GM20000 (cell line): ENCODE measurements at regions not wholly inside any gene's neighbourhood (a gene's known extent, or its start where the extent isn't known, plus 50 kb on each side); places are given as distances from the start of the nearest gene placed in this dataset.
"Not testable (repeated sequence)": the region's sequence is repeated elsewhere in the genome, so short reads cannot be mapped to it uniquely, and the experiment has no call there.

ENCODE experiments used
- DNase-seq: peaks from one replicate; pipeline ENCODE4 v3.0.0; 2012; ENCODE audit warnings: low spot score
- CTCF ChIP-seq: IDR thresholded peaks from 2 replicates; pipeline ENCODE4 v1.5.1; 2012; ENCODE audit warnings: mild to moderate bottlenecking, control low read depth; ENCODE audit errors: extremely low read depth, missing control alignments

DNA sequence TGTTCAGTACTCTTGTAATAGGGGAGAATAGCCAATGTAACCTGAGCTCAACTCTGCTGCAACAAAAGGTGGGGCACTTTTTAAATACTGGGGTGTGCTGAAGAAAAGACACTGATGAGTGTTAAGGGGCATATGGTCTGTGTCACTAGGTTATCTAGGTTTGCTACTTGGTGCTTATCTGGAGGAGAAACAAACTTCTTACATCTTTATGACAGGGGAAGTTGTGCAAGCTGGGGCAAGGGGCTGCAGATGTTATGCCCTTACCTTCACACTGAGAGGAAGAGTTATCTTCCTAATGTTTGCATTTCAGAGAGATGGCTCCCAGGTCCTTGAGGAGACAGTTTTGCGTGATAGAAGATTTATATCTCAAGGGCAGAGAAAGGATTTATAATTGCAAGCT, 90.9 kb upstream of the PKP2 start:
- TF ChIP-seq CTCF, result no peak
- DNase-seq, result no peak

- no peak for DNase-seq
- TF ChIP-seq CTCF, result no peak
Observed at GRCh38 chr12:32983968-32984367, 87.4 kb upstream of the PKP2 start.

DNA sequence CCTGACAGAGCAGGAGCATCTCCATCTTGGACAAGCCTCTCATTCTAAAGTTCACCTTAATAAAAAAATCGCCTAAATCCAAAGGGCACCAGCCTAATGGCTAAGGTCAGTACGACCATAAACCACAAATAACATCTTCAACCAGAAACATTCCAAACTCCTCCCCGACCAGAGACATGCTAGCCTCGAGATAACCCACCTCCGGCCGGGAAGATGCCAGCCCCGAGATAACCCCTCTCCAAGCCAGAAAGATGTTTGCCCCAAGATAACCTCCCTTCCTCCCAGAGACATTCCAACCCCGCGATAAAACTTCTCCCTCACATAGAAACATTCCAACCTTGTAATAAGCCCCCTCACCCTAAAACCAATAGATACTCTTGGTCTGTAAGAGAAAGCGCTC, 86.8 kb upstream of the PKP2 start:
- no peak for DNase-seq
- TF ChIP-seq CTCF, result no peak

DNA sequence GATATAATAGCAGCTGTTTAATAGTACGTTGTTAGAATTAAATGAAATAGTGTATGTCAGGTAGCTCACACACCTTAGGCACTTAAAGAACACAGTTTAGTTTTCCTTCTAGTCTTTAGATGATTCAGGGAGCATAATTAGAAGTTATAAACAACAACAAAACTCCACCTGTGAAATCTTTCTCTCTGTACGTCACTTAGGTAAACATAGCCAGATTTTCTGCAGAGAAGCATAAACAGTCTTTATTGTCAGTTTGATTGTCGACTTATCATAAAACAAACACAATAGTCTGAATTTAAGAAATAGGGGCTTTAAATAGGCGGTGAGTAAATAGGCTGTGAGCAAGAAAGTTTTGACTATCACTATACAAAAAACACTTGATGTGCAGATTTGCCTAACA, 84.6 kb upstream of the PKP2 start:
- TF ChIP-seq CTCF, result no peak
- no peak for DNase-seq

DNA sequence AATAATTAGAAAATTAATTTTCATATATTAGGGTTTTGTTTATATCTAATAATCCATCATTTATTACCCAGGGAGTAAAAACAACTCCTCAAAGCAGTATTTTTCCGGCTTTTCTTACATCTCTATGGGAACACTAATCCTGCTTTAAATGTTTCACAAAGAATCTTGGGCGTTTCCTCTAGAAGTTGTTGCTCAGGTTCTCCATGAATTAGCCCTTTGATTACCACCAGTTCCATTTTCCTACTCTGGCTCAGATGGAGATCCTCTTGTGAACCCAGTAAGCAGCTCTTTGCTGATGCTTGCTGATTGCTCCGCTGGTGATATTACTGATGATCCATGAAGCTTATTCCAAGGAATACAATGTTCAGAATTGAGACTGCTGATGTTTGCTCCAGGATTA, 78.5 kb upstream of the PKP2 start:
- DNase-seq, result no peak
- no peak for TF ChIP-seq CTCF

DNA sequence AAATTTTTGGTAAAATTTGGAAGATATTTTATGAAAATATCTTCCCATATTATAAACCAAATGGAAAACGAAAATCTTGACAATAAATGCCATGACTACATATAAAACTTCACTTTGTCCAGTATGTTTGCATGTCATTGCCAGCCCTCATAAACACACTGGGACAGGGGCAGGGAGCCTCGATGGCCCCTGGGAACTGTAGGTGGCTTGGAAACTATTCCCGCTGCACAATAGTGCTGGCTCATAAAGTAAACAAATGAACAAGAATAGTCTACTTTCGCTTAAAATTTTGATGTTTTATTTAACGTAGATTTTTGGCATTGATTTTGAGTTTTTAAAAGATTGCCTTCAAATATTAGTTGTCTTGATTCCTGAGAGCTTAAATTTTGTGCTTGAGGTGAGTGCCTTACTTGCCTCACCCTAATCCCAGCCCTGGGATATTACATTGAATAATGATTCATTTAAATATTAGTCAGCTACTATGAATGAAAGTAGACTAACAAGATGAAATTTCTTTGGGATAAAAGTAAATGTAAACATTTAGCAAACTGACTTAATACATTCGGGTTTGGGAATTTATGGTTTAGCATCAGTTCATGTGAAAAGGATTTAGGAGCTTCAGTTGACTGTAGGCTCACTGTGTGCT, 74.0 kb upstream of the PKP2 start:
- TF ChIP-seq CTCF, result no peak
- no peak for DNase-seq

- no peak for TF ChIP-seq CTCF
- DNase-seq, result no peak
Observed at GRCh38 chr12:32964981-32965585, 68.5 kb upstream of the PKP2 start.

GRCh38 chr12:32956418-32956817, 59.8 kb upstream of the PKP2 start:
- DNase-seq, result not testable (repeated sequence)
